NCI-H446 treated with DMSO at 0.1 percent for 48 hours (cell line): ENCODE measurements at regions not wholly inside any gene's neighbourhood (a gene's known extent, or its start where the extent isn't known, plus 50 kb on each side); places are given as distances from the start of the nearest gene placed in this dataset.
A peak's percentile ranks its signal among the peaks of the same experiment; 100 is the strongest.

ENCODE experiments used
- DNase-seq: peaks from one replicate; lab custom pipeline; 2025; lab: John Stamatoyannopoulos, UW

GRCh38 chr4:180808862-180809261 lies 1434.3 kb upstream of the TENM3 start:
- no peak for DNase-seq

DNA sequence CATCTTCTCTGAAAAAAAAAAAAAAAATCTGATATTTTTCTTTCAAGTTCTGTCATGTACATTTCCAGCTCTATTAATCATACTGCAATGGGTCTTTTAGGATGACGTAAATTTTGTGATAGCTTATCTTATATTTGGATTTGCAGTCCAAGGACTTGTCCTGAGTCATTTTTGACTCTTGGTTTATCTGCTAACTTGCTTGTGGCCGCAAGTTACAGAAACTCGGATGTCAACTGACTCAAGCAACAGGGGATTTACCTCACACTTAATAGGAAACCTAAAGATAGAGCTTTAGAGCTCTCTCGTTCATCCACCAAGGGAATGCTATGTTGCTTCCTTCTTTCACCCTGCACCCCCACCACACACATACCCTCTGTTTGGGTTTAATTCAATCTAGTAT lies 1433.8 kb upstream of the TENM3 start:
- no peak for DNase-seq

- DNase-seq: no peak
Observed at GRCh38 chr4:180810581-180810980, 1432.6 kb upstream of the TENM3 start.

DNA sequence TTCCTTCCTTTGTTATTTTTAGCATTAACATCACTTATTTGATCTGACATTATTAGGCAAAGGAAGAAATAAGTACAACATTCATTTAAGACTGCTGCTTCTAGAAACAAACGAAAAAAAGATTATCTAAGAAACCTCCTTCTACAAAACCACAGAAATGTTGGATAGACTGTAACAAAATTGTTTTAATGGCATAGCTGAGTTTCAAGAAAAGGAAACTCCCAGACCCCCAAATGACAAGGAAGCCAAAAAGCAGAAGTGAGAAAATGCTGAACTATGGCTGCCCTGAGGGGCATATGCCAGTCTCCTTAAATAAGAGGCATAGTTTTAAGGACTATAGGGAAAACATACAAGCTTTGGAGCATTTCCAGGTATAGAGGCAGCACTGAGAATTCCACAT lies 1431.6 kb upstream of the TENM3 start:
- no peak for DNase-seq

- DNase-seq: no peak
Observed at GRCh38 chr4:180812783-180813182, 1430.4 kb upstream of the TENM3 start.

- DNase-seq: no peak
Observed at GRCh38 chr4:180814875-180815417, 1428.3 kb upstream of the TENM3 start.

DNA sequence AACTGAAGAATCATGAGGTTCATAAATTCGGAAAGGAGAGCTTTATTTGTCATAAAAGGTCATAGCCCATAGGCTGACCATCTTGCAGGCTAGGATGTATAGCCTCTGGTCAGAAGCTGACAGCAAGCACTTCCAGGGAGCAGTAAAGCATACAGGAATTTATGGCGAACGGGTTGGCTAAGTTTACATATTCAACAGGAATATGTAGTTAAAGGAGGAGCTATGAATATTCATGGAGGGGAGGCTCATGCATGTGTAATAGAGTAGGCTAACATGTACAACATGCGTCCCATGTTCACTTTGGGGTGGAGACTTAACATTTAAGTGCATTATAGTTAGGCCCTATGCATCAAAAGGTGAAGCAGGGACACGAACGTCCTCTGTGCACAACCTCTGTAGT lies 1425.7 kb upstream of the TENM3 start:
- no peak for DNase-seq

- no peak for DNase-seq
Observed at GRCh38 chr4:180823108-180823507, 1420.1 kb upstream of the TENM3 start.

GRCh38 chr4:180827232-180828009 lies 1415.8 kb upstream of the TENM3 start:
- DNase-seq: no peak

DNA sequence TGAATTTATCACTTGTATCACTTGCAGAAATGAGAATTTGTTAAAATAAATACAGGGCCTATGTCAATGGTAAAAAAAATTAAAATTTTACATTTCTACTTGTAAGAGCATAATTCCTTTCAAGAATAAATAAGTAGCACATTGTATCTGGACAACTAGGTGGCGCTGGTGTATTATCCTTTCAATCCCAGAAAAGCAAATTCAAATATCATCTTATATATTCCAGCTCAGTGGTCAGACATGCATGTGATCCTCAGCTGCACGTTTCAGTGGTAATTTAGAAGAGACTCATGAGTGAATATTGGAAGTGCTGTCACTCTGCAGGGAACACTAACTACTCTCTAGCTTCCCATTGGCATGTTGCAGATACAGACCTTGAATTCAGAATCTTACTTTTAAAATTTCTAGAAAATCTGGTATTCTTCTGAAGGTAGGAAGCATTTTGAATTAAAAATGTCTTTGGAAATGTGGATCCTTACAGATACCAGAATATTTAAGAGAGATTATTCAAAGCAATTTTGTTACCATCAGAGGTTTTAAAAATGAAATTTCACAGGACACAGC lies 1414.7 kb upstream of the TENM3 start:
- peak; percentile 1 for DNase-seq

- DNase-seq: no peak
Observed at GRCh38 chr4:180832073-180832472, 1411.1 kb upstream of the TENM3 start.

DNA sequence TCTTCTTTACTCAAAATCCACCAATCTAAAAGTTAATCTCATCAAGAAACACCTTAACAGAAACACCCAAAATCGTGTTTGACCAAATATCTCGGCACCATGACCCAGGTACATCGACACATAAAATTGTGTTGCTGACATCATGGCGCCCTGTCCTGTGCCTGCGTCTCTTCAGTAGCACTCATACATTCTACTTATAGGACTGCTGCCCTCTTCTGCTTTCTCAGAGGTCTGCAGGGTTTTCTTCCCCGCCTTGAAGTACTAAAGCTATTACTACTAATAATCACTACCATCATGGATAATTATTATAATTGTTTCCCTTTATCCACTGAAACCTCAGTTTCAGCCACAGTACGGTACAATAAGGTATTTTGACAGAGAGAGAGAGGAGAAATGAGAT lies 1403.1 kb upstream of the TENM3 start:
- no peak for DNase-seq

DNA sequence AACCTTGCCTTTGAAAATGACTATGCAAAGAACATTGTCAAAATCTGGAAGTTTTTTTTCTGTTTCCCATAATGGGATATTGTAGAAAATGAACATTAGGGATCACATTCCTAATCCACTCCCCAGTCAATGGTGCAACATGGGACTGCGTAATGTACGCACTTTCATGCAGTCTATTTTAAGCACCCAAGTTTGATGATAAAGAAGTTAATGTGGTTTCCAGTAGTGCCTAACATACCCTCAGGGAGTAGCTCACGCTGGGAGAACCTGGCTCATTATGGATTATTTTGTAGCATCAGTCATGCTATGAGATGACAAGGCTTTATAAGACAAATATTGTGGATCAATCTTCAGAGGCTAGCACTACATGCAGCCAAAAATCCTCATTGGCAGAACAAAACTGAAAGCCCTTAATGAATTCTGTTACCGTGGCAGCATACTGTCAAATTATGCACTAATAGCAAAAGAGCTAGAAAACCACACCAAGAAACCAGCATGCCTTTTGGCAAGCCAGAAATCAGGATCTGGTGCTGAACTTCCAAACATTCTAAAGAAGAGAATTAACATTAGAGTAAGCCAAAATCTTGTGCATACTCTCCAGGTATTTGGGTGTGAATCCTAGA lies 1392.8 kb upstream of the TENM3 start:
- no peak for DNase-seq

DNA sequence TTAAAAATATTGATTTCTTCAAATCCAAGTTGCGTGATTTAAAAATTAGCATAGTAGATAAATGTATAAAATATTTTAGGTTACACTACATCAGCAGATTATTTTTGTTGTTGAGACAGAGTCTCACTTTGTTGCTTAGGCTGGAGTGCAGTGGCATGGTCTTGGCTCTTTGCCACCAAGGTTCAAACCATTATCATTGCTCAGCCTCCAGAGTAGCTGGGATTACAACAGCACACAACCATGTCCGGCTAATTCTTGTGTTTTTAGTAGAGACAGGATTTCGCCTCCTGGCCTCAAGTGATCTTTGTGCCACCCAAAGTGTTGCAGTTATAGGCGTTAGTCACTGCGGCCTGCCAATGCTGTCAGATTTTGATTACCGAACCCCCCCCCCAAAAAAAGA lies 1390.5 kb upstream of the TENM3 start:
- no peak for DNase-seq

- DNase-seq: no peak
Observed at GRCh38 chr4:180855184-180855583, 1388.0 kb upstream of the TENM3 start.

DNA sequence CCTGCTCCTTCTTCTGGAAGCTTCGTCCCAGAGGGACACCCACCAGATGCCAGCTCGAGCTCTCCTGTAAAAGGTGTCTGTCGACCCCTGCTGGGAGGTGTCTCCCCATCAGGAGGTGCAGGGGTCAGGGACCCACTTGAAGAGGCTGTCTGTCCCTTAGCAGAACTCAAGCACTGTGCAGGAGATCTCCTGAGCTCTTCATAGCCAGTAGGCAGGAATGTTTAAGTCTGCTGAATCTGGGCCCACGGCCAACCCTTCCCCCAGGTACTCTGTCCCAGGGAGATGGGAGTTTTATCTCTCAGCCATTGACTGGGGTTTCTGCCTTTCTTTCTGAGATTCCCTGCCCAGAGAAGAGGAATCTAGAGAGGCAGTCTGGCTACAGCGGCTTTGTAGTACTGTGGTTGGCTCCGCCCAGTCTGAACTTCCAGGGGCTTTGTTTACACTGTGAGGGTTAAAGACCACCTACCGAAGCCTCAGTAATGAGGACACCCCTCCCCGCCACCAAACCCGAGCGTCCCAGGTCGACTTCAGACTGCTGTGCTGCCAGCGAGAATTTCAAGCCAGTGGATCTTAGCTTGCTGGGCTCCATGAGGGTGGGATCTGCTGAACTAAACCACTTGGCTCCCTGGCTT lies 1383.0 kb upstream of the TENM3 start:
- DNase-seq: no peak

GRCh38 chr4:180861651-180862050 lies 1381.6 kb upstream of the TENM3 start:
- no peak for DNase-seq

DNA sequence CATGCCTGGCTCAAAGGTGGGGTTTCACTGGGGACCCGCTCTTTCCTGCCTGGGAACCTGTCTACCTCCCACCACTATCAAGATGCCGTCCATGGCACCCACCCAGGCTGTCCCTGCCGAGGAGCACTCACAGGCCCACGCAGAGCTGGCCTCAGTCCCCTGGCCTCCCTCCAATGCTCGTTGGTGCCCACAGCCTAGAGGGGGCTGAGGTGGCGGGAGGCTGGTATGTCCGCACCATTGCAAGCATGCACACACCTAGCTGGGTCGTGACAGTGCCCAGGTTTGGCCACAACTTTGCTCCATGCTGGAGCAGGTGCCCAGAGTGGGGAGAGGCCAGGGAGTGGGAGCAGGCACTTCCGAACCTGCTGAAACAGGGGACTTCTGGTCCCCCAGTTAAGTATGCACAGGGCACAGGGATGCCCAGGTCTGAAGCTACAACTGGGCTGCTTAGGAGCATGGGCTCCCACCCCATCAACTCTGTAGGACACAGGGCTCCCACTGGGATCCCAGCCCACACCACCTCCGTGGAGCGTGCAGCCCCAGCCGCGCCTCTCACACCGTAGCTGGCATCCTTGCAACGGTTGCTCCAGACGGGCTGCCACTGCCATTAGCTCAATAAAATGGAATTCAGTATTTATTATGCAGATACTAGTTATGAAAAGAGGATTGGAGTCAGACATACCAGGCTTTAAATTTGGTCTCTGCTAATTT lies 1376.1 kb upstream of the TENM3 start:
- DNase-seq: no peak

DNA sequence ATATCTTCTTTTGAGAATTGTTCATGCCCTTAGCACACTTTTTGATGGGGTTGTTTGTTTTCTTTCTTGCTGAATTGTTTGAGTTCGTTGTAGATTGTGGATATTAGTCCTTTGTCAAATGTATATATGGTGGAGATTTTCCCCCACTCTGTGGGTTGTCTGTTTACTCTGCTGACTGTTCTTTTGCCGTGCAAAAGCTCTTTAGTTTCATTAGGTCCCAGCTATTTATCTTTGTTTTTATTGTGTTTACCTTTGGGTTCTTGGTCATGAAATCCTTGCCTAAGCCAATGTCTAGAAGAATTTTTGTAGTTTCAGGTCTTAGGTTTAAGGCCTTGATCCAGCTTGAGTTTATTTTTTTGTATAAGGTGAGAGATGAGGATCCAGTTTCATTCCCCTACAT lies 1372.6 kb upstream of the TENM3 start:
- no peak for DNase-seq

DNA sequence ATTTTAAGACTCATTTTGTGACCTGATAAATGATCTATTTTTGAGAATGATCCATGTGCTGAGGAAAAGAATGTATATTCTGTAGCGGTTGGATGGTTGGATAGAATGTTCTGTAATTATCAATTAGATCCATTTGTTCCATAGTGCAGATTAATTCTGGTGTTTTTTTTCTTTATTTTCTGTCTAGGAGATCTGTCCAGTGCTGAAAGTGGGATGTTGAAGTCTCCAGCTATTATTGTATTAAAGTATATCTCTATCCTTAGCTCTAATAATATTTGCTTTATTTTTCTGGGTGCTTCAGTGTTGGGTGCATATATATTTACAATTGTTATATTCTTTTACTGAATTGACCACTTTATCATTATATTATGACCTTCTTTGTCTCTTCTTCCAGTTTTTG lies 1344.9 kb upstream of the TENM3 start:
- DNase-seq: no peak

GRCh38 chr4:180900781-180901180 lies 1342.4 kb upstream of the TENM3 start:
- no peak for DNase-seq

DNA sequence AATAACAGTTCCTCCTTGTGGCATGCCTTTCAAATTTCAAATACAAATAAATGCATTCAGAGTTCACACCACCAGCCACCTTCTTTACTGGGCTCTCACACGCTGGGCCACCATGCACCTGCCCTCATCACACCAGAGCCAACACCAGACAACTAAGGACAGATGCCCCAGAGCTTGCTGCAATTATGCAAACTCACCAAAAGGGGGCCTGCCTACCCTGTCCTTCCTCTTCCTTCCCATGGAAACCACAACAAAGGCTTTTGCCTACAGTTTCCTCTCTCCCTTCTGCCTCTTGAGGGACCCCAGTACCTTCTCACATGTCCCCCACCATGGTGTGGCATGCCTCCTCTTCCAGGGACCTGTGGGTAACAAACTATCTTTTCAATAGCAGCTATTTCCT lies 1333.9 kb upstream of the TENM3 start:
- no peak for DNase-seq
